ENCODE measurements at regions not wholly inside any gene's neighbourhood (a gene's known extent, or its start where the extent isn't known, plus 50 kb on each side); places are given as distances from the start of the nearest gene placed in this dataset.

DNA sequence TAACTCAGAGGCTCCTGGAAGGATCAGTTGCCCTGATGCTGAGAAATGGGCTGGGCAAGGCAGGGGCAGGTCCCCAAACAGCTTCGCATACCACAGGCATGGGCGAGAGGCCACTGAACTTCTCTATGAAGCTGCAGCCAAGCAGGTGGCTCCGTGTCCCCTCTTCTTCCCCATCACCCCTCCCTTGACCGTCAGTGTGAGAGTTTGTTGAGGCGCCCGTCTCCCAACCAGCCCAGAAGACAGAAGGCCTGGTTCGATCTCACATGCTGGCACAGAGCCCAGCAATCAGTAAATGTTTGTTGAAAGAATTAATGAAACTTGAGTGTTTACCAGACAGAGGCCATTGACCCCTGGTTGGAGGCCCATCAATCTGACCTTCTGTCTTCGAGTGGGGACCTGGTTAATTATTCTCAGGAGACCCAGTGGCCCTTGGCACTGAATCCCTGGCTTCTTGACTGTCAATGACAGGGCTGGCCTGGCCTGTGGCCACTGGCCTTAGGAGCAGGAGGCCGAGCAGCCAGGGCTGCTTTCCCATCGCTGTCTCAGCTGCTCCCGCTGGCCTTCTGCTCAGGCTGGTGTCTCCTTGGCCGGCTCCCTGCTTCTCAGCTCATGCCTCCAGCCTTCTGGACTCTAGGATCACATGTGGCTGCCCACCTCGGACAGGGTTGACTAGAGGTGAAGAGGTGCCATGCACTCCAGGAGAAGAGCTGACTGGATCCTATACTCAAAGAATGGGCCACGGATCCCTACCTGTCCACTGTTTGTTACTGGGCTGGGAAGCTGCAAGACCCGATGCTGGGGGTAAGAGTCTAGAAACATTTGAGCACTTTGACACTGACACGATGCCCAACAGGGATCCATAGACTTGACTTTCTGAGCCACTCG, 113.4 kb downstream of the ASB7 start:
- TF ChIP-seq, protein P1, sequence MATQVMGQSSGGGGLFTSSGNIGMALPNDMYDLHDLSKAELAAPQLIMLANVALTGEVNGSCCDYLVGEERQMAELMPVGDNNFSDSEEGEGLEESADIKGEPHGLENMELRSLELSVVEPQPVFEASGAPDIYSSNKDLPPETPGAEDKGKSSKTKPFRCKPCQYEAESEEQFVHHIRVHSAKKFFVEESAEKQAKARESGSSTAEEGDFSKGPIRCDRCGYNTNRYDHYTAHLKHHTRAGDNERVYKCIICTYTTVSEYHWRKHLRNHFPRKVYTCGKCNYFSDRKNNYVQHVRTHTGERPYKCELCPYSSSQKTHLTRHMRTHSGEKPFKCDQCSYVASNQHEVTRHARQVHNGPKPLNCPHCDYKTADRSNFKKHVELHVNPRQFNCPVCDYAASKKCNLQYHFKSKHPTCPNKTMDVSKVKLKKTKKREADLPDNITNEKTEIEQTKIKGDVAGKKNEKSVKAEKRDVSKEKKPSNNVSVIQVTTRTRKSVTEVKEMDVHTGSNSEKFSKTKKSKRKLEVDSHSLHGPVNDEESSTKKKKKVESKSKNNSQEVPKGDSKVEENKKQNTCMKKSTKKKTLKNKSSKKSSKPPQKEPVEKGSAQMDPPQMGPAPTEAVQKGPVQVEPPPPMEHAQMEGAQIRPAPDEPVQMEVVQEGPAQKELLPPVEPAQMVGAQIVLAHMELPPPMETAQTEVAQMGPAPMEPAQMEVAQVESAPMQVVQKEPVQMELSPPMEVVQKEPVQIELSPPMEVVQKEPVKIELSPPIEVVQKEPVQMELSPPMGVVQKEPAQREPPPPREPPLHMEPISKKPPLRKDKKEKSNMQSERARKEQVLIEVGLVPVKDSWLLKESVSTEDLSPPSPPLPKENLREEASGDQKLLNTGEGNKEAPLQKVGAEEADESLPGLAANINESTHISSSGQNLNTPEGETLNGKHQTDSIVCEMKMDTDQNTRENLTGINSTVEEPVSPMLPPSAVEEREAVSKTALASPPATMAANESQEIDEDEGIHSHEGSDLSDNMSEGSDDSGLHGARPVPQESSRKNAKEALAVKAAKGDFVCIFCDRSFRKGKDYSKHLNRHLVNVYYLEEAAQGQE (IDR thresholded peaks at IDR 0.05; ENCODE audit: insufficient read depth in 1 of 2, low read depth in 2 of 2, low read length in 2 of 2) = no peak
- TF ChIP-seq POLR2AphosphoS5 (IDR thresholded peaks at IDR 0.05; ENCODE audit: low read depth, low read length) (no peak), SIN3A (IDR thresholded peaks at IDR 0.05; ENCODE audit: borderline replicate concordance, insufficient read depth, low read length) (no peak)
